Neutrophil (primary cell): ENCODE measurements at regions not wholly inside any gene's neighbourhood (a gene's known extent, or its start where the extent isn't known, plus 50 kb on each side); places are given as distances from the start of the nearest gene placed in this dataset.
"Not testable (repeated sequence)": the region's sequence is repeated elsewhere in the genome, so short reads cannot be mapped to it uniquely, and the experiment has no call there.

ENCODE experiments used
- H3K27ac ChIP-seq: fragments of 200-600 bp; sonication (generic); 2 replicates; pipeline ENCODE4 v1.5.1; 2016; ENCODE audit warnings: mild to moderate bottlenecking, moderate library complexity
- H3K27me3 ChIP-seq: fragments of 200-600 bp; sonication (generic); 2 replicates; pipeline ENCODE4 v1.6.0; 2016; ENCODE audit warnings: mild to moderate bottlenecking
- H3K36me3 ChIP-seq: fragments of 200-600 bp; sonication (generic); 2 replicates; pipeline ENCODE4 v1.5.1; 2017
- H3K4me1 ChIP-seq, 2 experiments: fragments of 200-600 bp in 1 of 2; sonication (generic) in 1 of 2; 1 replicate in 1 of 2; 2 replicates in 1 of 2; pipeline versions ENCODE4 v1.5.1 to v1.6.1; 2013 to 2016; ENCODE audit warnings: low read depth in 1 of 2, low read length in 1 of 2, mild to moderate bottlenecking in 1 of 2, moderate library complexity in 1 of 2; ENCODE audit not compliant: control insufficient read depth in 1 of 2, insufficient read depth in 1 of 2
- H3K4me3 ChIP-seq, 2 experiments: fragments of 200-600 bp in 1 of 2; sonication (generic) in 1 of 2; 1 replicate in 1 of 2; 2 replicates in 1 of 2; pipeline ENCODE4 v1.5.1; 2013 to 2016; ENCODE audit warnings: low read depth in 1 of 2, low read length in 1 of 2, mild to moderate bottlenecking in 1 of 2, moderate library complexity in 1 of 2
- H3K9me3 ChIP-seq: fragments of 200-600 bp; sonication (generic); 2 replicates; pipeline ENCODE4 v1.5.1; 2016
- CTCF ChIP-seq: fragments of 200-600 bp; sonication (generic); IDR thresholded peaks from 2 replicates; pipeline ENCODE4 v1.5.1; 2016; ENCODE audit warnings: antibody characterized with exemption

- TF ChIP-seq CTCF: no peak
- Histone ChIP-seq H3K36me3 (no peaks in the 10 kb centered on the region), H3K27me3 (no peaks in the 10 kb centered on the region)
Measured at GRCh38 chr2:78147466-78147865, 625.3 kb upstream of the LRRTM4 start.

GRCh38 chr2:78154586-78154985, 632.4 kb upstream of the LRRTM4 start:
- no peak overlapping the region for H3K4me3 ChIP-seq
- no peaks in the 10 kb centered on the region for H3K4me1 ChIP-seq
- H3K27ac ChIP-seq: no peak overlapping the region
- no peaks in the 10 kb centered on the region for H3K36me3 ChIP-seq
- TF ChIP-seq CTCF: no peak
- no peaks in the 10 kb centered on the region for H3K9me3 ChIP-seq
- no peaks in the 10 kb centered on the region for H3K27me3 ChIP-seq

More at GRCh38 chr2:78147466-78147865, 625.3 kb upstream of the LRRTM4 start:
- Histone ChIP-seq H3K27ac (no peak overlapping the region), H3K4me3 (no peak overlapping the region), H3K9me3 (no peaks in the 10 kb centered on the region), H3K4me1 (no peaks in the 10 kb centered on the region)

- Histone ChIP-seq H3K27ac (no peak overlapping the region), H3K9me3 (no peaks in the 10 kb centered on the region), H3K4me3 (no peak overlapping the region), H3K27me3 (no peaks in the 10 kb centered on the region), H3K4me1 (no peaks in the 10 kb centered on the region), H3K36me3 (no peaks in the 10 kb centered on the region)
- TF ChIP-seq CTCF: no peak
Measured at GRCh38 chr2:78162202-78162601, 640.0 kb upstream of the LRRTM4 start.

- not testable (repeated sequence) for H3K4me1 ChIP-seq, H3K9me3 ChIP-seq, H3K36me3 ChIP-seq, H3K27me3 ChIP-seq, H3K4me3 ChIP-seq, H3K27ac ChIP-seq
Measured at GRCh38 chr2:78172157-78172556, 650.0 kb upstream of the LRRTM4 start.

- H3K4me1 ChIP-seq: no peaks in the 10 kb centered on the region
- no peaks in the 10 kb centered on the region for H3K27me3 ChIP-seq
- H3K36me3 ChIP-seq: no peaks in the 10 kb centered on the region
- TF ChIP-seq CTCF: no peak
- no peaks in the 10 kb centered on the region for H3K9me3 ChIP-seq
- H3K4me3 ChIP-seq: no peak overlapping the region
- no peak overlapping the region for H3K27ac ChIP-seq
Measured at GRCh38 chr2:78175645-78176044, 653.5 kb upstream of the LRRTM4 start.

GRCh38 chr2:78201064-78201575, 678.9 kb upstream of the LRRTM4 start:
- Histone ChIP-seq H3K27me3 (no peaks in the 10 kb centered on the region), H3K27ac (no peak overlapping the region), H3K4me3 (no peak overlapping the region), H3K4me1 (no peaks in the 10 kb centered on the region), H3K9me3 (no peaks in the 10 kb centered on the region), H3K36me3 (no peaks in the 10 kb centered on the region)
- TF ChIP-seq CTCF: no peak
